ENCODE measurements at regions not wholly inside any gene's neighbourhood (a gene's known extent, or its start where the extent isn't known, plus 50 kb on each side); places are given as distances from the start of the nearest gene placed in this dataset.
"Not testable (repeated sequence)": the region's sequence is repeated elsewhere in the genome, so short reads cannot be mapped to it uniquely, and the experiment has no call there.

- DNase-seq (ENCODE audit: low read depth, low spot score), result peak; percentile 65
Measured at GRCh38 chr20:48329676-48330664, 497.8 kb downstream of the PREX1 start.

GRCh38 chr20:48329031-48329615 is 498.7 kb downstream of the PREX1 start:
- no peak for DNase-seq (ENCODE audit: low read depth, low spot score)

DNA sequence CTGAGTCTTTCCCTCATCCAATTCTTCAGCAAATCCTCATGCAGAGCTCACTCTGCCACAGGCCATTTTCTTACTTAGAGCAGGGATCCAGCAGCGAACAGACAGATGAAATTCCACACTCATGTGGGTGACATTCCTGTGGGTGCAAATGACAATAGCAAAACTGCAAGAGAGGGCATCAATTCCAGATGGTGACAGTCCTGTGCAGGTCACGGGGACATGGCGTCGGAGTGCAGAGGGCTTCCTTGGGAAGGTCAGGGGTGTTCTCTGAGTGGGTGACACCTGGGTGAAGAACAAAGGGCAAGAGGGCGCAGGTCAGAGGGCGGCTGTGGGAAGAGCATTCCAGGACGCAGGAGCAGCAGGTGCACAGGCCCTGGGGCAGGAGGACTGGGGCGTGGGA is 500.0 kb downstream of the PREX1 start:
- not testable (repeated sequence) for DNase-seq (ENCODE audit: low read depth, low spot score)

DNA sequence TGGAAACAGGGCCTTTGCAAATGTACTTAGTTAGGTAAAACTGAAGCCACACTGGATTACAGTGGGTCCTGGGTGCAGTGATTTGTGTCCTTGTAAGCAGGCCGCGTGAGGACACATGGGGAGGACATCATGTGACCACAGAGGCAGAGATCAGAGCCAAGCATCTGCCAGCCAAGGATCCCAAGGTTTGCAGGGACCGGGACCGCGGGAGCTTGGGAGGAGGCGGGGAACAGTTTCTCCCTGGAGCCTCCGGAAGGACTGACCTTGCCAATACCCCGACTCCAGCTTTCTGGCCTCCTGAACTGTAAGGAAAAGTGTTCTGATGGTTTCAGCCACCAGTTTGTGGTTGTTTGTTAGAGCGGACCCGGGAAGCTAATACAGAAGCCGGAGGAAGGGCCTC is 500.9 kb downstream of the PREX1 start:
- no peak for DNase-seq (ENCODE audit: low read depth, low spot score)

- peak; percentile 50 for DNase-seq (ENCODE audit: low read depth, low spot score)
Measured at GRCh38 chr20:48326434-48326691, 501.4 kb downstream of the PREX1 start.

GRCh38 chr20:48325656-48326433 is 502.0 kb downstream of the PREX1 start:
- DNase-seq (ENCODE audit: low read depth, low spot score), result no peak

DNA sequence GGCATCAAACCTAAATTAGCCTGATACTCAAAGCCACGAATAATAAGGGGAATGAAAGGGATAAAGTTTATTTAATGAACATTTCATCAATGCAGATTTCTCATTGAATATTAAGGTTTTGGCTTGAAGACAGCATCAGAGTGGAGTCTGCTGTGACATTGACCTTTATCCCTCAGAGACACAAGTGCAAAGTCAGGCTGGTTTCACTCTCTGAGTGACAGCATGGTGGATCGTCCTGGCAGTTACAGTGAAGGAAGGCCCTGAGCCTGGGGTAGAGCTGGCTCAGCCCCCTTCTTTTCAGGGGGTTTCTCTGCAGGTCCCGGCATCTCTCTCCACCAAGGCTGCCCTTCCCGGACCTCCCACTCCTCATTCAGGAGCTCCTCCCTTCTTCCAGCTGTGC is 503.1 kb downstream of the PREX1 start:
- no peak for DNase-seq (ENCODE audit: low read depth, low spot score)

DNA sequence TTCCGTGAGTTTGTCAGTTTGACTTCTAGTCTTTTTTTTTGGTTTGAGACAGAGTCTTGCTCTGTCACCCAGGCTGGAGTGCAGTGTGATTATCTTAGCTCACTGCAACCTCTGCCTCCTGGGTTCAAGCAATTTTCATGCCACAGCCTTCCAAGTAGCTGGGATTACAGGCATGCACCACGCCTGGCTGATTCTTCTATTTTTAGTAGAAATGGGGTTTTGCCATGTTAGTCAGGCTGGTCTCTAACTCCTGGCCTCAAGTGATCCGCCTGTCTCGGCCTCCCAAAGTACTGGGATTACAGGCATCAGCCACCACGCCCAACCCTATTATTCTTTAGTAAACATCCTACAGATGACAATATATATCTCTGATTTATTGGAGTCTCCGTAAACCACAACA is 506.5 kb downstream of the PREX1 start:
- DNase-seq (ENCODE audit: low read depth, low spot score), result no peak

DNA sequence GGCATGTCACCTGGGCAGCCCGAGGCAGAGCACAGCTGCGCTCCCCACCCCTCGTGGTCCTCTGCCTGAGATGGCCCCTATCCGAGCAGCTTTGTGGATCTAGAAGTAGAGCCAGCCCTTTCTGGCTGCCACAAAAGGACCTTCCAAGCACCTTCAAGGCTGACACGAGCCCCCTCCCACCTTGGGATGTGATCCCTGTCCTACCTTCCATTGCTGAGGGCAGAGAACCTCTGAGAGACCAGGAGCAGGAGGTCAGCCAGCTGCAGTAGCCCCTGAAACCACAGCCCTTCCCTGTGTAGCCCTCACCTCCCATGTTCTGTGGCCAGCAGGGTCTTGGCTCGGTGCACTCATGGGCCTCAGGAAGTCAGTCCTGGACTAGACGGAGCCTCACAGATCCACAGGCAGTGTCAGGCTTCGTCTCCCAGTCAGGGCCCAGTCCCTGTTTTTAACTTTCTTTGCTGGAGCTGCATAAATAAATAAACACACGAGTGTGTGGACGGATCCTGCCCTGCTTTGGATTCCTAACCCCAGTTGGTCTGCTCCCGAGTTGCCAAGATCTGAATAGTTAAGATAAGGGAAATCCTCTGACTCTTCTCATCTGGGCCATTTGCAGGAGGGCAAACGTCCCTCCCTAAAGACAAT is 507.7 kb downstream of the PREX1 start:
- DNase-seq (ENCODE audit: low read depth, low spot score), result no peak

DNA sequence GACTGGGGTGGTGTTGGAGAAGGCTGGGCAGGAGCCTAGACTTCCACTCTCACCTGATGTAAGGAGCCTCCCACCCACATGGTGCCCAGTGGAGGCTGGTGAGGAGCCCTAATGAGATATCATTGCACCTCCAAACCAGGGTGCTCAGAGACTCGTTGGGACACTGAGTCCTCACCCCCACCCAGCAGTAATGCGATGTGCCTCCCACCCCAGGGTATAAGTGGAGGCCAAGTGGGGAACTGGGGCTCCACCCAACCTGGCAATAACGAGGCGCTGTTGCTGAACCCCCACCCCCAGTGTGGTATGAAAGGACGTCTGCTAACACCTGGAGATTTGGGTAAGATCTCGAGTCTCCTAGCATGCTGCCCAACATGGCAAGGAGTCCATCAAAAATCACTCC is 510.2 kb downstream of the PREX1 start:
- DNase-seq (ENCODE audit: low read depth, low spot score), result no peak

- DNase-seq (ENCODE audit: low read depth, low spot score), result no peak
Measured at GRCh38 chr20:48314925-48315592, 512.7 kb downstream of the PREX1 start.

DNA sequence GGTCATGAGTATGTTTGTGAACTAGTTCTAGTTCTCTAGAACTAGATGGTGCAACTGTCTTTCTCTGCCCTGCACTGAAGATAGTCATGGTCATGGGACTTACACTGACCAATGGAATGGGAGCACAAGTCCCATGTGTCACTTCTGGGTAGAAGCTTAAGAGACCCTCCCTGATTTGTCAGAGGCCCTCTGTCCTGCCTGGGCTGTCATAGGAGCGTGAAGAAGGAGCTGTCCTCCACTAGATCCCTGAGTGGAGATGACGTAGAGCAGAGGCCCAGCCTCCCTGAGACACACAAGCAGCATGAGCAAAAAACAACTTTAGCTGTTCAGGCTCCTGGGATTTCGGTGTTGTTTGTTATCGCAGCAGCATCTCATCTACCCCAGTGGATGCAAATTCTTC is 514.5 kb downstream of the PREX1 start:
- no peak for DNase-seq (ENCODE audit: low read depth, low spot score)

DNA sequence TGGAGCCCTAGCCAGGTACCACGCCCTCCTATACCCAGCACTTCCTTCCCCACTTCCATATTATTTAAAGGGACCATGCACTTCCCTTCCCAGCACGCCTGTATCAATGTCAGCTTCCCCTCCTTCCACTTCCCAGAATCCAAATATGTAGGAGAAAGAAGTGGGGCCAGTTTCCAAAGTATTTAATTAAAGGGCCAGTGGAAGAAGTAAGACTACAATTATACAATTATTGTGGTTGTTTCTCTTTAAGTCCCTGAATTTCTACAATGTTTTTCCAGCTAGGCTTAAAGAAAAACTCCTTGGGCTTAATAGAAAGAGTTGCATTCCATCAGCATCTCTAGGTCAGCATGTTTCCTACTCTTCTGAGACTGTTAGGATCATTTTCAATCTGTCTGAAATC is 515.8 kb downstream of the PREX1 start:
- no peak for DNase-seq (ENCODE audit: low read depth, low spot score)

- DNase-seq (ENCODE audit: low read depth, low spot score), result no peak
Measured at GRCh38 chr20:48310305-48310704, 517.5 kb downstream of the PREX1 start.

DNA sequence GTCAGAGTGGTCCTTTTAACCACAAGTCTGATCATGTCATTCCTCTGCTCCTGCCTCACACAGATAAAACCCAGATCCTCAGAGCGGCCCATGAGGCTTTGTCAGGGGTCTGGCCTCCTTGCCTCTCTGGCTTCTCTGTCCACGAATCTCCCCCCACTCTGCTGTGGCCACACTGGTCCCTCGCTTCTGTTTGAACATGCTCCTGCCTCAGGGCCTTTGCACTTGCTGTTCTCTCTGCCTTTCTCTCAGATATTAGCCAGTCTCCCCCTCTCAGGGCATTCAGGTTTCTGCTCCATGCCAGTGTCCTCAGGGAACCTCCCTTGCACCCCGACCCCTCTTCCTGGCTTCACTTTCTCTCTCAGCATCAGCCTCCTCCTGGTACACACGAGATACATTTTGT is 518.5 kb downstream of the PREX1 start:
- DNase-seq (ENCODE audit: low read depth, low spot score), result no peak

GRCh38 chr20:48308882-48309281 is 518.9 kb downstream of the PREX1 start:
- DNase-seq (ENCODE audit: low read depth, low spot score), result peak; percentile 61

DNA sequence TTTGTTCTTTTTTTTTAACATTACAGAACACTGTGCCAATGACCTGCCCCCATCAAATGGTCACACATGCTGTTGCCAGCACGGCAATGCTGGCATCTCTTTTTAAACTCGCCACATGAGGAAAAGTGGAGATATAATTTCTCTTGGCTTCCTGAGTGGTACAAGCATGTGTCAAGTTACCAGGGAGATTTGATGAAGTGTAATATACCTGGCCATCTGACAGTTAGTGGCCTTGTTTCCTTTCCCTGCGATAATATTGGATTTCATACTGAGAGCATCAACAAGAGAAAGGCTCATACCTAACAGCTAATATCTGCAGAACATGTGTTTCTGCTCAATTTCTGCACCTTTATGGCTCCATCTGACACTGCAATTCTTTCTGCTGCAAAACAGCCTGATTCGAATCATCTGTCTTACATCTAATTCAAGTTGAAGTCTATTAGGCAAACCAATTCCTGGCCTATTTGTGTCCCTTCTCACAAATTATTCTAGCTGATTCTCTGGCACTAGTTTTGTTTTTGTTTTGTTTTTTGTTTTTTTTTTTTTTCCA is 519.5 kb downstream of the PREX1 start:
- no peak for DNase-seq (ENCODE audit: low read depth, low spot score)

GRCh38 chr20:48307277-48307676 is 520.5 kb downstream of the PREX1 start:
- no peak for DNase-seq (ENCODE audit: low read depth, low spot score)

DNA sequence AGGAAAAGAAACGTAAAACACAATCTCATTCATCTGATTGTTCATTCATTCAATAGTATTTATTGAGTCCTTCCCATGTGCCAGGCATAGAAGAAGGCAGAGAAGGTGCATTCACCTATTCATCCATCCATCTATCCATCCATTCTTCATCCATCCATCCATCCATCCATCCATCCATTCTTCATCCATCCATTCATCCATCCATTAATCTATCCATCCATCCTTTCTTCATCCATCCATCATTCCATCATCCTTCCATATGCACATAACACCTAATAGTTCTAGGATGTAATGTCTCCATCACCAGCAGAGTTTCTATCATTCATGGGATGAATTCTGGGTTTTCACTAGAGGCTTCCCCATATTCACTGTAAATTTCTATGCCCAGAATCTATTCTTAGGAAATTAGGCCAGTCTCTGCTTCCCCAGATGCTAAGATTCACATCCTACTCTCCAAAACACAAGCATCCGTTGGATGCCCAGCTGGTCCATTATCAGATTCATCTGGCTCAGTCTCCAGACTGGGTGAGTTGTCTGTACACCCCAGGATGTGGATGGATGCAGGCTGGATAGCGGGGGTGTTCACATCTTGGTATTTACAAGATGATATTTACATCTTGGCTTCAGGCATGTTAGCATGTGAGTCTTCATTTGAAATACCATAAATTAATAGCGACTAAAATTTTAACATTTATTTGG is 517.7 kb upstream of the SULF2 start:
- DNase-seq (ENCODE audit: low read depth, low spot score), result no peak

DNA sequence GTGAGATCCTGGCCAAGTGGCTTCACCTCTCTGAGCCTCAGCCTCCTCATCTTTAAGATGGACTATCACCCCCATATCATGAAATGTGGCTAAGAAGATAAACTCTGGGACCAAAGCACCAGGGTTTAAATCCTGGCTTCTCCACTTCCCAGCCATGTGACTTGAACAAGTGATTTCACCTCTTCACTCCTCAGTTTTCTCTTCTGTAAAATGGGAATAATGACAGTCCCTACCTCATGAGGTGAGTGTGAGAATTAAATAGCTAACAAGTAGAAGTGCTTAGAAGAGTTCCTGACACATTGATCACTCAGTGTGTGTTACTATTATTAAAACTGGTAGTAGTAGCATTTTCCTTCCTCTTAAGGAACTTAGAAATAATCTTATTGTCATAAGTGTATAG is 516.9 kb upstream of the SULF2 start:
- DNase-seq (ENCODE audit: low read depth, low spot score), result no peak

DNA sequence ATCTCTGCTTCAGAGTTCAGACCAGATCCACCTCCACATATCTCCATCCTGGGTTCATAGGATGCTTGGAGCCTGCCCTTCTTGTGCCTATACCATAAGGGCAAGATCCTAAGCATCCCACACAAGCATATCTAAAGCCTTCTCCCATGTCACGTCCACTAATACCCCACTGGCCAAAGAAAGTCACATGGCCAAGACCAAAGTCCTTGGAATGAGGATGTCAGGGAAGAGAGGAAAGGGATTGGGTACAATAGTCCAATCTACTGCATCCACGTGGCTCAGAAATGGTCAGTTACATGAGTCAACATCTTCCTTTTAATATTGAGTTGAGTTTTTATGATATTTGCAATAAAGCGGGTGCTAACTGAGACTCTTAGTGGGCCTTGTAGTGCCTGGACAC is 515.9 kb upstream of the SULF2 start:
- DNase-seq (ENCODE audit: low read depth, low spot score), result no peak
